HUES48 (cell line): ENCODE measurements at regions not wholly inside any gene's neighbourhood (a gene's known extent, or its start where the extent isn't known, plus 50 kb on each side); places are given as distances from the start of the nearest gene placed in this dataset.

Source experiments
- H3K27ac ChIP-seq: one replicate; pipeline ENCODE4 v1.7.0; 2013; ENCODE audit warnings: low read depth, low read length, inconsistent platforms
- H3K27me3 ChIP-seq: 2 replicates; pipeline ENCODE4 v1.6.1; 2013; ENCODE audit warnings: mild to moderate bottlenecking, low read length; ENCODE audit not compliant: control insufficient read depth, insufficient read depth
- H3K36me3 ChIP-seq: 2 replicates; pipeline ENCODE4 v1.6.1; 2013; ENCODE audit warnings: low read length; ENCODE audit not compliant: control insufficient read depth, insufficient read depth
- H3K4me1 ChIP-seq: 2 replicates; pipeline ENCODE4 v1.6.1; 2013; ENCODE audit warnings: mild to moderate bottlenecking, low read length; ENCODE audit not compliant: control insufficient read depth, insufficient read depth
- H3K4me3 ChIP-seq: 2 replicates; pipeline ENCODE4 v1.5.1; 2013; ENCODE audit warnings: mild to moderate bottlenecking, low read depth, low read length
- H3K9ac ChIP-seq: 2 replicates; pipeline ENCODE4 v1.6.1; 2013; ENCODE audit warnings: mild to moderate bottlenecking, low read depth, low read length, moderate library complexity
- H3K9me3 ChIP-seq: 2 replicates; pipeline ENCODE4 v1.6.1; 2013; ENCODE audit warnings: low read length; ENCODE audit not compliant: control insufficient read depth, insufficient read depth

GRCh38 chr12:114752217-114752616, 68.2 kb upstream of the TBX3 start:
- H3K9ac ChIP-seq = no peak overlapping the region
- H3K4me1 ChIP-seq = peaks cover 20% of the 10 kb centered on the region
- H3K9me3 ChIP-seq = no peaks in the 10 kb centered on the region
- no peaks in the 10 kb centered on the region for H3K36me3 ChIP-seq
- no peak overlapping the region for H3K27ac ChIP-seq
- no peak overlapping the region for H3K4me3 ChIP-seq
- H3K27me3 ChIP-seq = peaks cover 10% of the 10 kb centered on the region; the same call in 1 of the 2 replicates

DNA sequence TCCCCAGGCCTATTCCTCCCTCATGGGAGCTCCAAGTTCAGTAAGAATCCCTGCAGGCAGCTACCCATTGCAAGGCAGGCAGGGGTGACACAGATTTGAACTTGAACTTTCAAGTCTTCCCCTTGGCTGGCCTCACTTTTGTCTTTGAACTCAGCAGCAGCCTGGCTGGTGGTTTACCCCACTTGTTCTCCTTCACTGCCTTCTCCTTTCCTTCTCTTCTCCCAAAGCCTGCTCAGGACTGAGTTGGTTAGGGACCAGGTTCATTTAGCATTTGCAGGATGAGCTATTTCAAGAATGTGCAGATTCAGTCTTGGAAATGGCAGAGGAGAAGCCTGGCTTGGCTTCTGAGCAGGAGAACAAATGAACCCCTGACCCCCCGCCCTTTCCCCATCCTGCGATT, 67.7 kb upstream of the TBX3 start:
- peaks cover 10% of the 10 kb centered on the region; the same call in 1 of the 2 replicates for H3K27me3 ChIP-seq
- peak overlapping the region; percentile 3 for H3K27ac ChIP-seq
- H3K9me3 ChIP-seq = no peaks in the 10 kb centered on the region
- no peak overlapping the region for H3K4me3 ChIP-seq
- no peaks in the 10 kb centered on the region for H3K36me3 ChIP-seq
- H3K9ac ChIP-seq = no peak overlapping the region
- peaks cover 24% of the 10 kb centered on the region for H3K4me1 ChIP-seq

DNA sequence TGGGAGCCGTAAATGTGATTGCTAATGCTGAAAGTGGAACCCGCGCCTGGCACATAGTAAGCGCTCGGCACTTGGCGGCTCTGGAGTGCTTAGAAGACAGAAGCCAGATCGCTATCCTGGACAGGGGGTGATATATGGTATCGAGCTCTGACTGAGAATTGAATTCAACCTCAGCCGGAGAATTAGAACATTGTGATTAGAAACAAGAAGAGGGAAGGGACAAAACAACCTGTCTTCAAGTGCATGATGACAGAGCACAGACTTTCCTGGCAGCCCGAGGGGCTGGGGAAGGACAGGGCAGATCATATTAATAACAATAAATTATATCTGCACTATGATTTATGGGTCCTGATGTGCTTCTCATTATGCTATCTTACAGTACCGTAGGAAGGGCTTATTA, 66.9 kb upstream of the TBX3 start:
- Histone ChIP-seq H3K27me3 (peaks cover 10% of the 10 kb centered on the region), H3K9me3 (no peaks in the 10 kb centered on the region), H3K36me3 (no peaks in the 10 kb centered on the region), H3K9ac (no peak overlapping the region), H3K27ac (no peak overlapping the region), H3K4me1 (peaks cover 24% of the 10 kb centered on the region), H3K4me3 (no peak overlapping the region)

DNA sequence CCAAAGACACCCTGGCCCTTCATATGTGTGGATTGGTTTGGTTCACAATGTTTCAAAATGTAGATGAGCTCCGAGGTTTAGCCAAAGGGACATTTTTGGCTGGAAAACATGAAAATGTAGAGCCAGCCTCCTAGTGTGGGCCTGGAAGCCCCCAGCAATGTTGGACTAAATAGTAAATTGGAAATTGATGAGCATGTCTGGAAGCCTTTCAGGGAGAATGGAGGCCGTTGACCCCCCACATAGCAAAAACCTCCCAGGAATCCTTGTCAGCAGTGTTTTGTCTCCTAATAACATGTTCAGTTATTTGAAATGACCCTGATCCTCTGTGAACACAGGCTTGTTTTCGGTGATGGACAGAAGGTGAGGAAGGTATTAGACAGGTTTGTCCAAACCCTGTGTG, 65.1 kb upstream of the TBX3 start:
- Histone ChIP-seq H3K27me3 (peaks cover 10% of the 10 kb centered on the region), H3K36me3 (no peaks in the 10 kb centered on the region), H3K27ac (no peak overlapping the region), H3K9me3 (no peaks in the 10 kb centered on the region), H3K9ac (no peak overlapping the region), H3K4me1 (peaks cover 24% of the 10 kb centered on the region), H3K4me3 (no peak overlapping the region)

DNA sequence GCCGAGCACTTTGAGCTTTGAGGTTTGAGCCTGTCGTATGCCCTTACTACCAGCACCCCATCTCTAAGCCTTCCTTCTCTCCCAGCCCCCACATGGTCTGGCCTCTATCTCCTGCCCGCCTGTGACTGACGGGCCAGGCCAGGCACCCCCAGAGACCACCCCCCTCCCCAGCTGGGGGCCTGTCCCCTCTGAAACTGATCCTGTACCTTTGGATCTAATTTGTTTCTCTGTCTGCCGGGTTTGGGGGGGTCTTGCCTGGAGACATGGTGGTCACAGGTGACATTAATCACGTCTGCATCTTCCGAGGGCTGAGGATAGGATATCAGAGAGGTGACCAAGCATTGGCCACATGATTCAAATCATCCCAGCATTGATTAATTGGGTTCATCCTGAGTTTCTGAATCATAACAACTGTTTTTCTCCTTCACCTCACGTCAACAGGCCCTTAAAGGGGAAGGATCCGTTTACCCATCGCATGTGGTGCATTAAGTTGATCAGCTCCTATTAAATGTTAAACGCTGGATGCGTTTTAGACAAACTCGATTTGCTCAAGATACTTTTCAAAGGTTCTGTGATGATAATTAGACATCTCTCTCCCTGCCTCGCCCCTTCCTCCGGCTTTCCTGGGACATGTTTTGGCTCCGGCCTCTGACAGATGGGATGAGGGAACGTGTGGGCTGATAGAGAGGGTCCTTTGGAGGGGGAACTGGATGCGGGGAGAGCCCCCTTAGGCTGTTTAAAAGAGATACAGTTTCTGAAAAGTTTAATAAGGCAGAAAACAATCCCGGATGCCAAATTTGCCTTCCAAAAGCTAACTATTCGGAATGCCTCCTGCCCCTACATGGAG, 63.3 kb upstream of the TBX3 start:
- peaks cover 23% of the 10 kb centered on the region for H3K4me1 ChIP-seq
- no peak overlapping the region for H3K4me3 ChIP-seq
- H3K9ac ChIP-seq = no peak overlapping the region
- no peaks in the 10 kb centered on the region for H3K9me3 ChIP-seq
- no peak overlapping the region for H3K27ac ChIP-seq
- no peaks in the 10 kb centered on the region for H3K36me3 ChIP-seq
- peaks cover 10% of the 10 kb centered on the region for H3K27me3 ChIP-seq

DNA sequence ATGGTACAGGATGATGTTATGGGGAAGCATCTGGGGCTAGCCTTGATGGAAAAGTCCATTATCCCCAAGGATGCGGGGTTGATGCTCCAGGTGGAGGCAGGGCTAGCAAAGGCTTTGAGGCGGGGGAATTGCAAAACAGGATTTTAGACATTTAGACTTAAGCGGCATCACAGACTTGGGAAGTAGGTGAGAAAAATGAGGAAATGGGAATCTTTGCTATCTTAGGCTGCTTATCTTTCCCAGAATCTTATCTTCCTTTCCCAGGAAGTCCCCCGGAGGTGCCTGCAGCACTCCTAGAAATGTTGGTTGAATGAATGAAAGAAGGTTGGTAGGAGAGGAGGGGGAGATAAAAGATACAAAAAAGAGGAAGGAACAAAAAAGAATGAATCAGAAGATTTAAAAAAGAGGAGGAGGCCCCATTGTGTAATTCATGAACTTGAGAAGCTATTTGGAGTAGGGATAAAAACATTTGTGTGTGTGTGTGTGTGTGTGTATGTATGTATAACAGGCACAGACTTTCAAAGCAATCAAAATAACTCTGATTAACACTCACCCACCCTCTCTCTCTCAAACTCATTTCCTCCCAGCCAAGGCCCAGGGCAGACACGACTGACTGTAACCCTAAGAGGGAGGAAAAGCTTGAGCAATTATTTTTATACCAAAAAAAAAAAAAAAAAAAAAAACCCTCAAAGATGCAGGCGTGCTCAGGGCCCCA, 62.5 kb upstream of the TBX3 start:
- Histone ChIP-seq H3K4me1 (peaks cover 15% of the 10 kb centered on the region), H3K4me3 (no peak overlapping the region), H3K9ac (no peak overlapping the region), H3K36me3 (no peaks in the 10 kb centered on the region), H3K27ac (no peak overlapping the region), H3K27me3 (peaks cover 10% of the 10 kb centered on the region), H3K9me3 (no peaks in the 10 kb centered on the region)

DNA sequence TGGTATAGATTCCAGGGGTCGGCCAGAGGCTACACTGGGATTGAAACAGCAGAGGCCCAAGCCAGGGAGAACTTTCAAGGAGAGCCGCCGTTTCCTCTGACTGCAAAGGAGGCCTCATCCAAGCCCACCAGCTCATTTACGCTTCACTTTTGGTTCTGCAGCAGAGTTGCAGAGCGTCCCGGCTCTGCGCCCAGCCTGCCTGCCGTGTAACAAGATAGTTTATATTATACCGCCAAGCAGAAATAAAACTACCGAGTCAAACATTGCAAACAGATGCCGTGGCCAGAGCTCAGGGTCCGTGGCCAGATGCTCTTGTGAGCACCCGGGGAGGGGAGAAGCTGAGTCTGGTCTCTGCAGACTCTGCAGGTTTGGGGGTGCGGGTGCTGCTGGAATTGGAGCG, 60.7 kb upstream of the TBX3 start:
- no peak overlapping the region for H3K4me3 ChIP-seq
- H3K27ac ChIP-seq = no peak overlapping the region
- H3K4me1 ChIP-seq = peaks cover 12% of the 10 kb centered on the region
- no peaks in the 10 kb centered on the region; the same call in 1 of the 2 replicates for H3K27me3 ChIP-seq
- no peak overlapping the region for H3K9ac ChIP-seq
- H3K36me3 ChIP-seq = no peaks in the 10 kb centered on the region
- no peaks in the 10 kb centered on the region for H3K9me3 ChIP-seq

GRCh38 chr12:114744285-114744684, 60.3 kb upstream of the TBX3 start:
- Histone ChIP-seq H3K4me1 (peaks cover 12% of the 10 kb centered on the region), H3K27ac (no peak overlapping the region), H3K36me3 (no peaks in the 10 kb centered on the region), H3K9ac (no peak overlapping the region), H3K9me3 (no peaks in the 10 kb centered on the region), H3K4me3 (no peak overlapping the region), H3K27me3 (no peaks in the 10 kb centered on the region; the same call in 1 of the 2 replicates)

GRCh38 chr12:114743799-114744198, 59.8 kb upstream of the TBX3 start:
- Histone ChIP-seq H3K9me3 (no peaks in the 10 kb centered on the region), H3K4me1 (peaks cover 12% of the 10 kb centered on the region), H3K36me3 (no peaks in the 10 kb centered on the region), H3K4me3 (no peak overlapping the region), H3K27ac (no peak overlapping the region), H3K9ac (no peak overlapping the region), H3K27me3 (no peaks in the 10 kb centered on the region; the same call in 1 of the 2 replicates)

DNA sequence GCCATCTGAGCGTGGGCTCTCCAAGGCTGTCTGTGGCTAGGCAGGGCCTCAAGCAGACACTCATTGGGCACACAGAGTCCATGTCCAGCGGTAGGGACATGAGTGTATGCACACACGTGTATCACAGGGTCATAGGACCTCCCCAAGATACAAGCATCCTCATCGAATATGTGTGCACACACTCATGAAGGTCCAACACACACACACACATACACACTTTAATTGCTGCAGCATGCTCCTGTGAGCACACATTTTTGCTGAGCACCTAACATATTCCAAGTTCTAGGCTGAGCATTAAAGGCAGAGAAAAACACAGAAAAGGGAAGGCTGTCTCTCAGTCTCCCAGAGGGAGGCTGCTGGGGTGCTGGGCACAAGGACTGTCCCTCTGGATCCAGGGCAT, 59.3 kb upstream of the TBX3 start:
- Histone ChIP-seq H3K36me3 (no peaks in the 10 kb centered on the region), H3K4me1 (peaks cover 12% of the 10 kb centered on the region), H3K27me3 (no peaks in the 10 kb centered on the region; the same call in 1 of the 2 replicates), H3K9ac (no peak overlapping the region), H3K9me3 (no peaks in the 10 kb centered on the region), H3K4me3 (no peak overlapping the region), H3K27ac (no peak overlapping the region)

DNA sequence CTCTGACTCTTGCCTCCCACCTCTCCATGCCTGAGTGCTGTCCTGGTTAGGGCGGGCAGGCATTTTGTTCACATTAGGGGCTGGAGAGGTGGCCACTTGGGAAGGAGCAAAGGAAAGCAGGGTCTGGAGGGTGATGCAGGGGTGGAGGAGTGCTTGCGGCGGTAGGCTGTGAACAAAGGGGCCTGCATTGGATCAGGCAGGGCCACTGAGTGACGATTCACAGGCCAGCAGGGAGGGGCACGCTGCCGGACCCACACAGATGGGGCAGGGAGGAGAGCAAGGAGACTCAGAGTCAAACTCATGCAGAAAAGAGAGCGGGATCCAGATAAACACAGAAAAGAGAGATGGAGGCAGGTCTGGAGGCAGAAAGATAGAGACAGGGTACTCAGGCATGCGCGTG, 58.4 kb upstream of the TBX3 start:
- Histone ChIP-seq H3K27ac (no peak overlapping the region), H3K9me3 (no peaks in the 10 kb centered on the region), H3K4me3 (no peak overlapping the region), H3K27me3 (peaks cover 4% of the 10 kb centered on the region), H3K4me1 (peaks cover 5% of the 10 kb centered on the region), H3K36me3 (no peaks in the 10 kb centered on the region), H3K9ac (no peak overlapping the region)
